Parathyroid adenoma (tissue), 2 donors: ENCODE measurements at regions not wholly inside any gene's neighbourhood (a gene's known extent, or its start where the extent isn't known, plus 50 kb on each side); places are given as distances from the start of the nearest gene placed in this dataset.

Source experiments
- H2AFZ ChIP-seq: fragments of 300-600 bp; sonication (generic); one replicate; pipeline ENCODE4 v1.7.0; 2017; ENCODE audit warnings: antibody characterized with exemption, mild to moderate bottlenecking
- H3K27ac ChIP-seq: fragments of 300-600 bp; sonication (generic); one replicate; pipeline ENCODE4 v1.7.0; 2017
- H3K27me3 ChIP-seq: fragments of 300-600 bp; sonication (generic); one replicate; pipeline ENCODE4 v1.7.0; 2017; ENCODE audit warnings: low read length; ENCODE audit not compliant: control insufficient read depth, insufficient read depth
- H3K36me3 ChIP-seq: fragments of 300-600 bp; sonication (generic); one replicate; pipeline ENCODE4 v1.7.0; 2017; ENCODE audit warnings: low read length; ENCODE audit not compliant: control insufficient read depth, insufficient read depth
- H3K4me1 ChIP-seq: fragments of 300-600 bp; sonication (generic); one replicate; pipeline ENCODE4 v1.7.0; 2017; ENCODE audit warnings: control low read depth
- H3K4me2 ChIP-seq: fragments of 300-600 bp; sonication (generic); one replicate; pipeline ENCODE4 v1.7.0; 2017; ENCODE audit warnings: low read length
- H3K4me3 ChIP-seq: fragments of 300-600 bp; sonication (generic); one replicate; pipeline ENCODE4 v1.7.0; 2017; ENCODE audit warnings: low read depth, low read length
- H3K79me2 ChIP-seq: fragments of 300-600 bp; sonication (generic); one replicate; pipeline ENCODE4 v1.7.0; 2017; ENCODE audit warnings: control low read depth
- H3K9ac ChIP-seq: fragments of 300-600 bp; sonication (generic); one replicate; pipeline ENCODE4 v1.7.0; 2017; ENCODE audit warnings: mild to moderate bottlenecking
- H3K9me3 ChIP-seq: fragments of 300-600 bp; sonication (generic); one replicate; pipeline ENCODE4 v1.7.0; 2017; ENCODE audit warnings: low read length; ENCODE audit not compliant: control insufficient read depth
- CTCF ChIP-seq: fragments of 300-600 bp; sonication (generic); IDR thresholded peaks from one replicate; pipeline ENCODE4 v1.7.0; 2017; ENCODE audit warnings: antibody characterized with exemption, mild to moderate bottlenecking
- donor health status: primary hyperparathyroidism.

DNA sequence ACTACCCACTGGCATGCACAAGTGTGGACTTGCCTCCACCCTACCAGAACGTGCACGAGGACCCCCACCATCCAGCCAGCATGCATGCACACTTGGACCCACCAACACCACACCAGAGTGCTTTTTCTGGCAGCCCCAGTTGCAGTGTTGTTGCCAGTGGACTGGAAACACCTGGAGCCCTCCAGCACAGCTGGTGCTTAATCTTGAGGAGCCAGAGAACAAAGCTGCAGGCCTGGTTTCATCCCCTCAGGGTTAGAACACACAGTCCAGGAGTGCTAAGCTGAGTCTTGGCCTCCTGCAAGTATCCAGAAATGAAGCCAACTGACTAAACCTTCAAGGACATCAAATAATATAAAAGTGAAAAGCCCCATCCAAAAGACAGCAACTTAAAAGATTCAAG lies 888.0 kb downstream of the NTRK3 start:
- Histone ChIP-seq H3K27ac (no peak overlapping the region), H3K9me3 (no peaks in the 10 kb centered on the region), H3K27me3 (no peaks in the 10 kb centered on the region), H3K4me2 (no peak overlapping the region), H2AFZ (no peak overlapping the region), H3K79me2 (no peaks in the 10 kb centered on the region), H3K9ac (no peak overlapping the region), H3K4me1 (no peaks in the 10 kb centered on the region), H3K36me3 (no peaks in the 10 kb centered on the region), H3K4me3 (no peak overlapping the region)
- TF ChIP-seq CTCF: no peak

DNA sequence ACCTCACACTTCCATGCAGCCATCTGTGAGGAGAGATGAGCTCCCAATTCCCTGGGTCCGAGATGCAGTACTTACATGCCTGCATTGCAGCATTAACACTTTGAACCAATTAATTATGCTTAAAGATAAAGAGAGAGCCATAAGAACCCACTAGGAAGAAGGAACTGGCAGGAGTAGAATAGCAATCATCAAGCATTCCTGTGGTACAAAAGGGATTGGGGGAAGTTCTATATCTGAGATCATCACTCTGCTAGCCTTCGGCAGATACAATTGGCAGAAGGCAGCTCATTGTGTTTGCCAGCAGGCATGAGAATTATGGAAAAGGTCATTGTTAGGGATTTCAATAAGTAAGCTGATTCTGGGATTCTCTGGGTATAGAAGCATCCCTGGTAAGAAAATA lies 891.4 kb downstream of the NTRK3 start:
- Histone ChIP-seq H2AFZ (no peak overlapping the region), H3K79me2 (no peaks in the 10 kb centered on the region), H3K4me2 (no peak overlapping the region), H3K36me3 (no peaks in the 10 kb centered on the region), H3K9me3 (no peaks in the 10 kb centered on the region), H3K27ac (no peak overlapping the region), H3K27me3 (no peaks in the 10 kb centered on the region), H3K4me3 (no peak overlapping the region), H3K4me1 (no peaks in the 10 kb centered on the region), H3K9ac (no peak overlapping the region)
- TF ChIP-seq CTCF: no peak

- H3K4me1 ChIP-seq: no peaks in the 10 kb centered on the region
- no peak overlapping the region for H3K27ac ChIP-seq
- H3K79me2 ChIP-seq: no peaks in the 10 kb centered on the region
- no peak overlapping the region for H3K9ac ChIP-seq
- no peak for TF ChIP-seq CTCF
- H3K36me3 ChIP-seq: no peaks in the 10 kb centered on the region
- no peak overlapping the region for H2AFZ ChIP-seq
- H3K4me3 ChIP-seq: no peak overlapping the region
- no peaks in the 10 kb centered on the region for H3K9me3 ChIP-seq
- H3K27me3 ChIP-seq: no peaks in the 10 kb centered on the region
- H3K4me2 ChIP-seq: no peak overlapping the region
Observed at GRCh38 chr15:87362531-87362930, 894.0 kb downstream of the NTRK3 start.

DNA sequence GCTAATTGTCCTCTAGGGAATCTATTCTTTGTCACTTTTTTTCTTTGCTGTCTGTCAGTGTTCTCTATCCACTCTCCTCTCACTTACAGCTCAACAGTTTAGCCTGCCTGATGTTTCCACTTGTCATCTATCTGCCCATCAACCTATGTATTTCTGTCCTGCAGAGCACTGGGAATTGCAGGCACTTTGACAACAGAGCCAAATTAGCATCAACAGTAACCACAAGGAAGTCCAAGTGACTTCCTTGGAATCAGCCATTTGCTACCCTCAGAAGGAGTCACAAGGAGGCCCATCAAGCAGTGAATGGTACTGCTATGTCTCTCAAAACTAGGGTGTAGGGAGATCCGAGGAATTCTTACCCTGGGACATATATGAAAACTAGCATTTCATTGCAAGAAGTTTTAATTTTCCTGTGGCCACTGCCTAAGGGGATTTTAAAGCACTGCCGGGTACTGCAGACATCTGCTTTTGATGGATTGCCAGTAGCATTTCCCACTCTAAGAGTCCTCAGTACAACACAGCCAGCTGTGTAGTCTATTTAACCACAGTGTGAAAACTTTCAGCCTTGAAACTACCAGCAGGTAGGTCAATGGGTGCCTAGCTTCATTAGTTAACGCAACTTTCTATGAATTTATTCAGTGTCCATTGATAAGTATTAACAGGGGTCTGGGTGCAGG lies 898.8 kb downstream of the NTRK3 start:
- TF ChIP-seq CTCF: no peak
- no peaks in the 10 kb centered on the region for H3K4me1 ChIP-seq
- H3K9me3 ChIP-seq: no peaks in the 10 kb centered on the region
- H3K27ac ChIP-seq: no peak overlapping the region
- no peak overlapping the region for H3K9ac ChIP-seq
- H3K4me2 ChIP-seq: no peak overlapping the region
- no peaks in the 10 kb centered on the region for H3K36me3 ChIP-seq
- H2AFZ ChIP-seq: no peak overlapping the region
- no peak overlapping the region for H3K4me3 ChIP-seq
- H3K79me2 ChIP-seq: no peaks in the 10 kb centered on the region
- no peaks in the 10 kb centered on the region for H3K27me3 ChIP-seq

GRCh38 chr15:87355946-87356345 lies 900.6 kb downstream of the NTRK3 start:
- no peaks in the 10 kb centered on the region for H3K4me1 ChIP-seq
- H3K4me2 ChIP-seq: no peak overlapping the region
- no peak for TF ChIP-seq CTCF
- H3K9me3 ChIP-seq: no peaks in the 10 kb centered on the region
- H3K27me3 ChIP-seq: no peaks in the 10 kb centered on the region
- H3K4me3 ChIP-seq: no peak overlapping the region
- no peak overlapping the region for H3K9ac ChIP-seq
- no peaks in the 10 kb centered on the region for H3K79me2 ChIP-seq
- no peaks in the 10 kb centered on the region for H3K36me3 ChIP-seq
- no peak overlapping the region for H3K27ac ChIP-seq
- no peak overlapping the region for H2AFZ ChIP-seq
